IMR-90 (cell line): ENCODE measurements at regions not wholly inside any gene's neighbourhood (a gene's known extent, or its start where the extent isn't known, plus 50 kb on each side); places are given as distances from the start of the nearest gene placed in this dataset.

ENCODE experiments used
- MXI1 ChIP-seq: IDR thresholded peaks from 2 replicates; pipeline ENCODE4 v1.6.1; 2012; ENCODE audit warnings: low read depth, mild to moderate bottlenecking, low read length, moderate library complexity, borderline replicate concordance
- TF ChIP-seq, protein P1 (sequence below): conservative IDR thresholded peaks from 2 replicates; pipeline ENCODE4 v1.5.1; 2012; ENCODE audit warnings: mild to moderate bottlenecking, low read depth, low read length, improper control_type of control experiment

DNA sequence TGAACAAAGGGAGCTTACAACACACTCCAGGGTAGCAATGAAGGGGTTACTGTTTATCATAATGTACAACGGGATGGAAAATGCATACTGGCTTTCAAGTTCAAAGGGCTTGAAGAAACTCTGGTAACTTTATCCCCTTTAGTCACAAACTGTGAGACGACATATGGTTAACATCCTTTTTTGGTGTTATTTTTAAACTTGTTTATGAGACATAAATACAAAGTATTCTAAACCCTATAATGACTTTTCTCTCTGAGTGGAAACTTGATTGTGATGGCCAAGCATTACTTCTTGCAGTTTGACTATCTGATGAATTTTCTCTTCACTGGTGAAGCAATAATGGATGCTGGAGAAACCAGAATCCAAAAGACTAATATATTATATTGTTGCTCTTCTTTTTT is 62.0 kb upstream of the SEMA3A start:
- TF ChIP-seq, protein P1, sequence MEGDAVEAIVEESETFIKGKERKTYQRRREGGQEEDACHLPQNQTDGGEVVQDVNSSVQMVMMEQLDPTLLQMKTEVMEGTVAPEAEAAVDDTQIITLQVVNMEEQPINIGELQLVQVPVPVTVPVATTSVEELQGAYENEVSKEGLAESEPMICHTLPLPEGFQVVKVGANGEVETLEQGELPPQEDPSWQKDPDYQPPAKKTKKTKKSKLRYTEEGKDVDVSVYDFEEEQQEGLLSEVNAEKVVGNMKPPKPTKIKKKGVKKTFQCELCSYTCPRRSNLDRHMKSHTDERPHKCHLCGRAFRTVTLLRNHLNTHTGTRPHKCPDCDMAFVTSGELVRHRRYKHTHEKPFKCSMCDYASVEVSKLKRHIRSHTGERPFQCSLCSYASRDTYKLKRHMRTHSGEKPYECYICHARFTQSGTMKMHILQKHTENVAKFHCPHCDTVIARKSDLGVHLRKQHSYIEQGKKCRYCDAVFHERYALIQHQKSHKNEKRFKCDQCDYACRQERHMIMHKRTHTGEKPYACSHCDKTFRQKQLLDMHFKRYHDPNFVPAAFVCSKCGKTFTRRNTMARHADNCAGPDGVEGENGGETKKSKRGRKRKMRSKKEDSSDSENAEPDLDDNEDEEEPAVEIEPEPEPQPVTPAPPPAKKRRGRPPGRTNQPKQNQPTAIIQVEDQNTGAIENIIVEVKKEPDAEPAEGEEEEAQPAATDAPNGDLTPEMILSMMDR: no peak
- no peak for TF ChIP-seq MXI1
